GM23338 (cell line): ENCODE measurements at regions not wholly inside any gene's neighbourhood (a gene's known extent, or its start where the extent isn't known, plus 50 kb on each side); places are given as distances from the start of the nearest gene placed in this dataset.

ENCODE experiments used
- ATAC-seq: fragments of 200-7000 bp; cut with Tn5 transposase; 3 replicates; pipeline ENCODE4 v1.9.1; 2020
- DNase-seq: peaks from one replicate; pipeline ENCODE4 v3.0.0-alpha.2; 2015; ENCODE audit warnings: low spot score
- H2AFZ ChIP-seq: fragments of 200-600 bp; sonication (generic); 2 replicates; pipeline ENCODE4 v1.8.0; 2016; ENCODE audit warnings: antibody characterized with exemption, mild to moderate bottlenecking, moderate library complexity
- H3F3A ChIP-seq: fragments of 200-600 bp; sonication (generic); replicated peaks from 2 replicates; pipeline ENCODE4 v1.8.0; 2017; ENCODE audit warnings: antibody characterized with exemption, mixed run types, low read depth
- H3K27ac ChIP-seq: fragments of 200-600 bp; sonication (generic); 2 replicates; pipeline ENCODE4 v1.6.1; 2016; ENCODE audit warnings: low read depth
- H3K27me3 ChIP-seq: fragments of 200-600 bp; sonication (generic); 2 replicates; pipeline ENCODE4 v1.8.0; 2016; ENCODE audit warnings: mild to moderate bottlenecking, mixed run types, moderate library complexity; ENCODE audit not compliant: insufficient read depth
- H3K36me3 ChIP-seq: fragments of 200-600 bp; sonication (generic); 2 replicates; pipeline ENCODE4 v1.8.0; 2016; ENCODE audit warnings: mild to moderate bottlenecking; ENCODE audit not compliant: insufficient read depth
- H3K4me1 ChIP-seq: fragments of 200-600 bp; sonication (generic); 2 replicates; pipeline ENCODE4 v1.8.0; 2016; ENCODE audit warnings: mild to moderate bottlenecking, moderate library complexity; ENCODE audit not compliant: insufficient read depth
- H3K4me2 ChIP-seq: fragments of 200-600 bp; sonication (generic); 2 replicates; pipeline ENCODE4 v1.7.1; 2017; ENCODE audit warnings: mixed run types
- H3K4me3 ChIP-seq: fragments of 200-600 bp; sonication (generic); 2 replicates; pipeline ENCODE4 v1.6.1; 2016; ENCODE audit warnings: mixed run types
- H3K79me2 ChIP-seq: fragments of 200-600 bp; sonication (generic); replicated peaks from 2 replicates; pipeline ENCODE4 v1.8.0; 2017; ENCODE audit warnings: mild to moderate bottlenecking; ENCODE audit not compliant: insufficient read depth
- H3K9me2 ChIP-seq: fragments of 200-600 bp; sonication (generic); 2 replicates; pipeline ENCODE4 v1.8.0; 2017; ENCODE audit not compliant: insufficient read depth
- H4K20me1 ChIP-seq: fragments of 200-600 bp; sonication (generic); replicated peaks from 2 replicates; pipeline ENCODE4 v1.8.0; 2017; ENCODE audit warnings: mild to moderate bottlenecking; ENCODE audit not compliant: insufficient read depth
- H3K27ac Mint-ChIP-seq: 2 replicates; pipeline ENCODE4 v1.8.0; 2020; ENCODE audit warnings: inconsistent platforms, mild to moderate bottlenecking, moderate library complexity, mixed read lengths
- H3K27me3 Mint-ChIP-seq: 3 replicates; pipeline ENCODE4 v1.8.0; 2022; ENCODE audit warnings: low read depth, mild to moderate bottlenecking, moderate library complexity, mixed read lengths, inconsistent platforms; ENCODE audit not compliant: insufficient read depth, poor library complexity
- H3K36me3 Mint-ChIP-seq: 3 replicates; pipeline ENCODE4 v1.8.0; 2021; ENCODE audit warnings: low read depth, mild to moderate bottlenecking, inconsistent platforms, moderate library complexity, mixed read lengths
- H3K4me1 Mint-ChIP-seq: 3 replicates; pipeline ENCODE4 v1.8.0; 2020; ENCODE audit warnings: mild to moderate bottlenecking, inconsistent platforms, mixed read lengths
- H3K4me3 Mint-ChIP-seq: 3 replicates; pipeline ENCODE4 v1.8.0; 2021; ENCODE audit warnings: moderate library complexity, mild to moderate bottlenecking, inconsistent platforms, mixed read lengths
- H3K9me3 Mint-ChIP-seq: 3 replicates; pipeline ENCODE4 v1.8.0; 2020; ENCODE audit warnings: moderate library complexity, mild to moderate bottlenecking, inconsistent platforms, mixed read lengths
- EZH2phosphoT487 ChIP-seq: fragments of 200-600 bp; sonication (generic); IDR thresholded peaks from one replicate; pipeline ENCODE4 v1.8.1; 2018; ENCODE audit warnings: antibody characterized with exemption; ENCODE audit not compliant: unreplicated experiment
- REST ChIP-seq: IDR thresholded peaks from one replicate; pipeline ENCODE4 v1.6.1; 2018; ENCODE audit warnings: antibody characterized with exemption; ENCODE audit not compliant: unreplicated experiment
- STAT1 ChIP-seq: IDR thresholded peaks from one replicate; pipeline ENCODE4 v1.6.1; 2016; ENCODE audit warnings: antibody characterized with exemption; ENCODE audit not compliant: unreplicated experiment
- ZNF462 ChIP-seq: fragments of 250-450 bp; sonication (Bioruptor Pico); IDR thresholded peaks from 2 replicates; pipeline ENCODE4 v1.5.0; 2020; ENCODE audit warnings: mild to moderate bottlenecking, moderate library complexity

GRCh38 chr18:27724362-27724761 is 452.6 kb downstream of the CDH2 start:
- no peaks in the 10 kb centered on the region for H3K79me2 ChIP-seq

More at GRCh38 chr18:27724362-27724761, 452.6 kb downstream of the CDH2 start:
- H3K9me2 ChIP-seq = no peaks in the 10 kb centered on the region; the same call in 1 of the 2 replicates
- Mint-ChIP-seq H3K4me1 (peaks cover 22% of the 10 kb centered on the region), H3K27ac (no peak overlapping the region), H3K9me3 (peaks cover 16% of the 10 kb centered on the region), H3K27me3 (peaks cover 2% of the 10 kb centered on the region), H3K4me3 (no peak overlapping the region), H3K36me3 (peaks cover 9% of the 10 kb centered on the region; the same call in 1 of the 3 replicates)
- no peaks in the 10 kb centered on the region for H3F3A ChIP-seq
- no peak for ATAC-seq
- no peaks in the 10 kb centered on the region for H4K20me1 ChIP-seq
- DNase-seq = no peak
- no peak for TF ChIP-seq EZH2phosphoT487
- TF ChIP-seq ZNF462 = no peak
- TF ChIP-seq REST = no peak
- no peak for TF ChIP-seq STAT1
- peaks cover 17% of the 10 kb centered on the region; the same call in 1 of the 2 replicates for H3K4me1 ChIP-seq
- no peak overlapping the region for H3K27ac ChIP-seq
- no peaks in the 10 kb centered on the region for H3K27me3 ChIP-seq
- 0 out of 2 replicates have a peak, but pooled peaks cover 4% of the 10 kb centered on the region for H3K36me3 ChIP-seq
- no peak overlapping the region; the same call in 1 of the 2 replicates for H2AFZ ChIP-seq
- no peak overlapping the region for H3K4me3 ChIP-seq
- H3K4me2 ChIP-seq = no peak overlapping the region
